ENCODE measurements at regions not wholly inside any gene's neighbourhood (a gene's known extent, or its start where the extent isn't known, plus 50 kb on each side); places are given as distances from the start of the nearest gene placed in this dataset.

GRCh38 chr4:158046345-158046744, 126.5 kb downstream of the GASK1B start:
- H3K9me3 ChIP-seq = no peaks in the 10 kb centered on the region
- no peaks in the 10 kb centered on the region for H3K4me1 ChIP-seq
- H3K27ac ChIP-seq = no peak overlapping the region
- H3K4me3 ChIP-seq = no peak overlapping the region
- no peak for DNase-seq
- TF ChIP-seq POLR2A (IDR thresholded peaks at IDR 0.05) (no peak), CTCF (IDR thresholded peaks at IDR 0.05) (no peak)
- intact Hi-C loops (cut with DNase I; ENCODE audit: low total_unique reads) = no loop called here
- H3K27me3 ChIP-seq = no peaks in the 10 kb centered on the region
- no peaks in the 10 kb centered on the region for H3K36me3 ChIP-seq

GRCh38 chr4:158043971-158044618, 128.7 kb downstream of the GASK1B start:
- Histone ChIP-seq H3K27me3 (no peaks in the 10 kb centered on the region), H3K27ac (no peak overlapping the region), H3K4me3 (no peak overlapping the region), H3K9me3 (peaks cover 0 to 5% of the 10 kb centered on the region in 2 donors), H3K36me3 (no peaks in the 10 kb centered on the region), H3K4me1 (no peaks in the 10 kb centered on the region)
- no peak for DNase-seq
- TF ChIP-seq CTCF (IDR thresholded peaks at IDR 0.05) = no peak
- intact Hi-C loops (cut with DNase I; ENCODE audit: low total_unique reads) = no loop called here

- no peak overlapping the region for H3K4me3 ChIP-seq
- H3K36me3 ChIP-seq = no peaks in the 10 kb centered on the region
- intact Hi-C loops (cut with DNase I; ENCODE audit: low total_unique reads) = no loop called here
- no peaks in the 10 kb centered on the region for H3K27me3 ChIP-seq
- TF ChIP-seq CTCF (IDR thresholded peaks at IDR 0.05) (no peak), POLR2A (IDR thresholded peaks at IDR 0.05) (no peak)
- peak overlapping the region in 1 of 2 donors; percentile 56 for H3K27ac ChIP-seq
- peaks cover 0 to 9% of the 10 kb centered on the region in 2 donors for H3K9me3 ChIP-seq
- H3K4me1 ChIP-seq = no peaks in the 10 kb centered on the region
- DNase-seq = no peak
These were observed 130.2 kb downstream of the GASK1B start for GRCh38 chr4:158042591-158043030.

- Histone ChIP-seq H3K27ac (no peak overlapping the region), H3K27me3 (no peaks in the 10 kb centered on the region), H3K36me3 (no peaks in the 10 kb centered on the region), H3K9me3 (peaks cover 0 to 9% of the 10 kb centered on the region in 2 donors), H3K4me3 (no peak overlapping the region), H3K4me1 (no peaks in the 10 kb centered on the region)
- intact Hi-C loops (cut with DNase I; ENCODE audit: low total_unique reads) = no loop called here
- DNase-seq = no peak
- TF ChIP-seq CTCF (IDR thresholded peaks at IDR 0.05) = no peak
- TF ChIP-seq POLR2A (IDR thresholded peaks at IDR 0.05) = no peak
These were observed 134.1 kb downstream of the GASK1B start for GRCh38 chr4:158038718-158039117.

- Histone ChIP-seq H3K9me3 (peaks cover 0 to 9% of the 10 kb centered on the region in 2 donors), H3K36me3 (no peaks in the 10 kb centered on the region), H3K4me1 (peaks cover 0 to 6% of the 10 kb centered on the region in 2 donors), H3K27me3 (no peaks in the 10 kb centered on the region), H3K4me3 (no peak overlapping the region), H3K27ac (no peak overlapping the region)
- TF ChIP-seq CTCF (IDR thresholded peaks at IDR 0.05) (no peak), POLR2A (IDR thresholded peaks at IDR 0.05) (no peak)
- intact Hi-C loops (cut with DNase I; ENCODE audit: low total_unique reads) = no loop called here
- DNase-seq = no peak
These were observed 135.8 kb downstream of the GASK1B start for GRCh38 chr4:158036998-158037397.

All from uterus (tissue), 3 donors.